Neural progenitor cell (in vitro differentiated cells): ENCODE measurements at regions not wholly inside any gene's neighbourhood (a gene's known extent, or its start where the extent isn't known, plus 50 kb on each side); places are given as distances from the start of the nearest gene placed in this dataset.

Source experiments
- DNase-seq: peaks from one replicate; pipeline ENCODE4 v3.0.0-alpha.2; 2016; ENCODE audit warnings: low spot score
- H2AFZ ChIP-seq: fragments of 200-600 bp; sonication (generic); replicated peaks from 2 replicates; pipeline ENCODE4 v1.6.1; 2016; ENCODE audit warnings: antibody characterized with exemption
- H3F3A ChIP-seq: fragments of 200-600 bp; sonication (generic); 2 replicates; pipeline ENCODE4 v1.6.1; 2016; ENCODE audit warnings: antibody characterized with exemption, low read depth
- H3K27ac ChIP-seq: fragments of 200-600 bp; sonication (generic); 2 replicates; pipeline ENCODE4 v1.5.1; 2016; ENCODE audit warnings: mild to moderate bottlenecking
- H3K27me3 ChIP-seq: fragments of 200-600 bp; sonication (generic); 2 replicates; pipeline ENCODE4 v1.6.1; 2016; ENCODE audit warnings: mild to moderate bottlenecking, moderate library complexity
- H3K36me3 ChIP-seq: fragments of 200-600 bp; sonication (generic); 2 replicates; pipeline ENCODE4 v1.5.1; 2016
- H3K4me1 ChIP-seq: fragments of 200-600 bp; sonication (generic); 2 replicates; pipeline ENCODE4 v1.6.1; 2016; ENCODE audit warnings: mixed run types
- H3K4me2 ChIP-seq: fragments of 200-600 bp; sonication (generic); 2 replicates; pipeline ENCODE4 v1.6.1; 2016
- H3K4me3 ChIP-seq: fragments of 200-600 bp; sonication (generic); 2 replicates; pipeline ENCODE4 v1.5.1; 2016
- H3K79me2 ChIP-seq: fragments of 200-600 bp; sonication (generic); 2 replicates; pipeline ENCODE4 v1.6.1; 2016; ENCODE audit warnings: low read depth
- H3K9ac ChIP-seq: fragments of 200-600 bp; sonication (generic); 2 replicates; pipeline ENCODE4 v1.6.1; 2016
- H3K9me3 ChIP-seq: fragments of 200-600 bp; sonication (generic); 2 replicates; pipeline ENCODE4 v1.5.1; 2016; ENCODE audit warnings: low read depth
- H4K20me1 ChIP-seq: fragments of 200-600 bp; sonication (generic); 2 replicates; pipeline ENCODE4 v1.6.1; 2016; ENCODE audit warnings: low read depth
- H3K27ac Mint-ChIP-seq: 3 replicates; pipeline ENCODE4 v1.8.0; 2021; ENCODE audit warnings: mixed read lengths
- H3K27me3 Mint-ChIP-seq: 2 replicates; pipeline ENCODE4 v1.8.0; 2022; ENCODE audit warnings: low read depth, mild to moderate bottlenecking, inconsistent platforms, moderate library complexity, mixed read lengths; ENCODE audit not compliant: insufficient read depth
- H3K36me3 Mint-ChIP-seq: 3 replicates; pipeline ENCODE4 v1.8.0; 2021; ENCODE audit warnings: mixed read lengths
- H3K4me1 Mint-ChIP-seq: 3 replicates; pipeline ENCODE4 v1.8.0; 2021; ENCODE audit warnings: mixed read lengths
- H3K4me3 Mint-ChIP-seq: 3 replicates; pipeline ENCODE4 v1.8.0; 2021; ENCODE audit warnings: mild to moderate bottlenecking, moderate library complexity, mixed read lengths
- H3K9me3 Mint-ChIP-seq: 3 replicates; pipeline ENCODE4 v1.8.0; 2020; ENCODE audit warnings: mixed read lengths
- EZH2 ChIP-seq: fragments of 200-600 bp; sonication (generic); IDR thresholded peaks from 2 replicates; pipeline ENCODE4 v1.6.1; 2017; ENCODE audit warnings: antibody characterized with exemption, mild to moderate bottlenecking, moderate library complexity
- EZH2phosphoT487 ChIP-seq: fragments of 200-600 bp; sonication (generic); IDR thresholded peaks from 2 replicates; pipeline ENCODE4 v1.6.1; 2017; ENCODE audit warnings: antibody characterized with exemption
- TF ChIP-seq, protein P1 (sequence below): fragments of 200-600 bp; sonication (generic); IDR thresholded peaks from 2 replicates; pipeline ENCODE4 v1.5.1; 2017; ENCODE audit warnings: antibody characterized with exemption, mild to moderate bottlenecking

DNA sequence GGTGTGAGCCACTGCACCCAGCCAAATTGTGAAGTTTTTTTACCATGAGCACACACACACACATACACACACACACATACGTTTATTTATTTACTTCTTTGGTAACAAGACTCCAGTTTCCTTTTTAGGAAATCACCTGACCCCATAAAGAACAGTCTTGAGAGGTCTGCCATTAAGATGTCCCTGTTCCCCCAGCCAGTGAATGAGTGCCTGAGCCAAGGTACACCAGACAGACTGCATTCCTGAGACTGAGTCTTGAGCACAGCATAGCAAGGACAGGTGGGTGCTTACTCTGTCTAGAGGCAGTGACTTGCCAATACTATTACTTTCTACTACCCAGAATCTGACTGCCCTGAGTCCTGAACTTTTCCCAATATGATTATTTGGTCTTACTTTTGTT, 167.2 kb upstream of the SATB2 start:
- no peak overlapping the region for H3K27ac Mint-ChIP-seq
- no peaks in the 10 kb centered on the region for H3K27me3 Mint-ChIP-seq
- H3K9me3 Mint-ChIP-seq, result no peaks in the 10 kb centered on the region
- no peak overlapping the region for H2AFZ ChIP-seq
- no peaks in the 10 kb centered on the region for H3K36me3 ChIP-seq
- no peak overlapping the region for H3K4me2 ChIP-seq
- TF ChIP-seq EZH2phosphoT487 (no peak), EZH2 (no peak)
- TF ChIP-seq, protein P1, sequence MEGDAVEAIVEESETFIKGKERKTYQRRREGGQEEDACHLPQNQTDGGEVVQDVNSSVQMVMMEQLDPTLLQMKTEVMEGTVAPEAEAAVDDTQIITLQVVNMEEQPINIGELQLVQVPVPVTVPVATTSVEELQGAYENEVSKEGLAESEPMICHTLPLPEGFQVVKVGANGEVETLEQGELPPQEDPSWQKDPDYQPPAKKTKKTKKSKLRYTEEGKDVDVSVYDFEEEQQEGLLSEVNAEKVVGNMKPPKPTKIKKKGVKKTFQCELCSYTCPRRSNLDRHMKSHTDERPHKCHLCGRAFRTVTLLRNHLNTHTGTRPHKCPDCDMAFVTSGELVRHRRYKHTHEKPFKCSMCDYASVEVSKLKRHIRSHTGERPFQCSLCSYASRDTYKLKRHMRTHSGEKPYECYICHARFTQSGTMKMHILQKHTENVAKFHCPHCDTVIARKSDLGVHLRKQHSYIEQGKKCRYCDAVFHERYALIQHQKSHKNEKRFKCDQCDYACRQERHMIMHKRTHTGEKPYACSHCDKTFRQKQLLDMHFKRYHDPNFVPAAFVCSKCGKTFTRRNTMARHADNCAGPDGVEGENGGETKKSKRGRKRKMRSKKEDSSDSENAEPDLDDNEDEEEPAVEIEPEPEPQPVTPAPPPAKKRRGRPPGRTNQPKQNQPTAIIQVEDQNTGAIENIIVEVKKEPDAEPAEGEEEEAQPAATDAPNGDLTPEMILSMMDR, result no peak
- H3K4me1 ChIP-seq, result no peaks in the 10 kb centered on the region
- no peaks in the 10 kb centered on the region for H3K79me2 ChIP-seq
- no peaks in the 10 kb centered on the region for H3K9me3 ChIP-seq
- peaks cover 8% of the 10 kb centered on the region for H3K4me1 Mint-ChIP-seq
- no peak overlapping the region for H3K4me3 ChIP-seq
- no peaks in the 10 kb centered on the region for H3F3A ChIP-seq
- no peaks in the 10 kb centered on the region for H4K20me1 ChIP-seq
- H3K4me3 Mint-ChIP-seq, result no peak overlapping the region
- DNase-seq, result no peak
- H3K27ac ChIP-seq, result no peak overlapping the region
- H3K36me3 Mint-ChIP-seq, result no peaks in the 10 kb centered on the region
- no peaks in the 10 kb centered on the region for H3K27me3 ChIP-seq
- H3K9ac ChIP-seq, result no peak overlapping the region

DNA sequence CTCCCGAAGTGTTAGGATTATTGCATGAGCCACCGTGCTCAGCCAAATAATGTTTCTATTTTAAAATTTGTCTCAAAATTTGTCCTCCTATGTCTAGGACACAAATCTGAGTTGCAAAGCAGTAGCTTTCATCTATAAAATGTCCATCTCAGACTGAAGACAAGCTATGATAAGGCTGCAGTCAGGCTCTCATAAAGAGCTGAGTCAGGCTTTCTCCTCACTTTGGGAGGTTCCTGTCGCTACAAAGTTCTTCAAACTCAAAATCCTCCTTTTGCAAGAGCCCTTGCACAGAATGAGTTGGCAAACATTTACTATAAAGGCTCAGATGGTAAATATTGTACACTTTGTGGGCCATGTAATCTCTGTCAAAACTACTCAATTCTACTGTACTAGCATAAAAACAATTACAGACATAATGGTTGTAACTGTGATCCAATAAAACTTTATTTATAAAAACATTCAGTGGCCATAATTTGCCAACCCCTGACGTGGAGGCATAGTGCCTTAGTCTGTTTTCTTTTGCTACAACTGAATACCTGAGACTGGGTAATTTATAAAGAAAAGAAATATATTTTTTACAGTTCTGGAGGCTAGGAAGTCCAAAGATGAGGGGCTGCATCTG, 154.9 kb upstream of the SATB2 start:
- Mint-ChIP-seq H3K9me3 (no peaks in the 10 kb centered on the region), H3K36me3 (no peaks in the 10 kb centered on the region), H3K4me1 (no peaks in the 10 kb centered on the region), H3K27ac (no peak overlapping the region), H3K4me3 (no peak overlapping the region), H3K27me3 (no peaks in the 10 kb centered on the region)
- Histone ChIP-seq H3K9me3 (no peaks in the 10 kb centered on the region), H3K4me3 (no peak overlapping the region), H3K4me2 (no peak overlapping the region), H3K4me1 (peaks cover 7% of the 10 kb centered on the region), H3K79me2 (no peaks in the 10 kb centered on the region), H4K20me1 (no peaks in the 10 kb centered on the region), H3K36me3 (no peaks in the 10 kb centered on the region), H3K27me3 (no peaks in the 10 kb centered on the region), H3K27ac (no peak overlapping the region), H3K9ac (no peak overlapping the region), H3F3A (no peaks in the 10 kb centered on the region), H2AFZ (no peak overlapping the region)
- DNase-seq, result no peak
- no peak for TF ChIP-seq EZH2phosphoT487
- TF ChIP-seq EZH2, result no peak
- TF ChIP-seq, protein P1, result no peak

DNA sequence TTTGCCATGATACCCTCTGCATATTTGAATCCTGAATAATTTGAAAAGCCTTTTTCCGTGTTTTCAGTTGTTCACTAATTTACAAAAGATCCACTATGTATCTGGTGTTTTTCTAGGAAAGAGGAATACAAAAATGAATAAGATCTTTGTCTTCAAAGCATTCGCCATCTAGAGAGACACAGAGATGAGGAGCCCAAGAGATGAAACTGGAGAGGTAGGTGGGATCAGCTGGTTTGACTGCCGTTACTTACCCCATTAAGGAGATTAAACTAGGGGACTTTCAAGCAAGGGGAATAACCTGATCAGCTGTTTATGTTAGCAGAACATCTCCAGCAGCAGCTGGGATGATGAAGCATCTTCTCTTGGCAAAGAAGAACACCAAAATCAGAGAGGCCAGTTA, 150.2 kb upstream of the SATB2 start:
- H3K27ac Mint-ChIP-seq, result no peak overlapping the region
- H3K27me3 ChIP-seq, result peaks cover 23% of the 10 kb centered on the region
- no peak overlapping the region for H3K27ac ChIP-seq
- TF ChIP-seq EZH2phosphoT487 (no peak), EZH2 (no peak)
- TF ChIP-seq, protein P1, result no peak
- H3K9me3 Mint-ChIP-seq, result no peaks in the 10 kb centered on the region
- no peak overlapping the region for H2AFZ ChIP-seq
- H3K79me2 ChIP-seq, result no peaks in the 10 kb centered on the region
- peaks cover 16% of the 10 kb centered on the region for H3F3A ChIP-seq
- H4K20me1 ChIP-seq, result no peaks in the 10 kb centered on the region
- H3K4me1 ChIP-seq, result peaks cover 14% of the 10 kb centered on the region
- H3K9ac ChIP-seq, result no peak overlapping the region
- H3K9me3 ChIP-seq, result no peaks in the 10 kb centered on the region
- H3K36me3 Mint-ChIP-seq, result no peaks in the 10 kb centered on the region
- H3K27me3 Mint-ChIP-seq, result peaks cover 4% of the 10 kb centered on the region
- no peak for DNase-seq
- H3K36me3 ChIP-seq, result no peaks in the 10 kb centered on the region
- H3K4me3 Mint-ChIP-seq, result no peak overlapping the region
- peaks cover 10% of the 10 kb centered on the region for H3K4me1 Mint-ChIP-seq
- no peak overlapping the region for H3K4me2 ChIP-seq
- H3K4me3 ChIP-seq, result no peak overlapping the region
